ENCODE measurements at regions not wholly inside any gene's neighbourhood (a gene's known extent, or its start where the extent isn't known, plus 50 kb on each side); places are given as distances from the start of the nearest gene placed in this dataset.

DNA sequence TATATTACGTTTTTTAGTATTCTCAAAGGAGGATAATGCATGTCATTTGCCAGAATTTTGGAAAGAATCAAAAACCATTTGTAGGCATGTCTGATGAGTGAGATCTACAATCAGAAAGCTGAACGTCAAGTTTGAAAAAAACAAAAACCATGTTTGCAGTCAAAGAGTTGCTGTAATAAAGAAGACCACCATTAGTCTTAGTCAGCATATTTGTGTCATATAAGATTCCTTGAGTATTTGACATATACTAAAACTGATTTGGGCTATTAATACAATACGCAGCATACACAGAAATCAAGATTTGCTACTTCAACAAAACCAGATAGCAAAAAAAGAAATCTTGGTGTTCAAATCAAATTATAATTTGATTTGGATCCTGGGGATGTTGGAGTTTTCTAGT, 247.5 kb downstream of the SAMD5 start:
- DNase-seq (ENCODE audit: low read depth in 3 of 3, low spot score in 1 of 3) = no peak

GRCh38 chr6:147756891-147757290, 248.4 kb downstream of the SAMD5 start:
- no peak for DNase-seq (ENCODE audit: low read depth in 3 of 3, low spot score in 1 of 3)

DNA sequence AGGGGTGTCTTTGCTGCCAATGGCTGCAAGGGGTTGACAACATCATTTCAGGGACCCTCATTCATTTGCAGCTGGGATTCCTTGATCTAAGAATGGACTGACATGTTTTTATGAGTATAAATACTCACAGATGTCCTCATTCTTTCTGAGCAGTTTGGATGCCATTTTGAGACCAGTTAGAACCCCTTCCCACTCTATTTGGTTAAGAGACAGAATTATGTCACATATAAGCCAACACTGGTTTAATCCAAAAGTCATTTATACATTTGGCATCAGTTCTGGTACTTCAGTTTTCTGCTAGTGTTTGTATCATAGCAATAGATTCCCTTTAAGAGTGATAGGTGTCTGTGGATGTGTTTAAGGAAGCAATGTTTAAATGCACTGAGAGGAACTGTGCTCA, 248.8 kb downstream of the SAMD5 start:
- no peak for DNase-seq (ENCODE audit: low read depth in 3 of 3, low spot score in 1 of 3)

GRCh38 chr6:147758303-147758702, 249.8 kb downstream of the SAMD5 start:
- DNase-seq (ENCODE audit: low read depth in 3 of 3, low spot score in 1 of 3) = no peak

DNA sequence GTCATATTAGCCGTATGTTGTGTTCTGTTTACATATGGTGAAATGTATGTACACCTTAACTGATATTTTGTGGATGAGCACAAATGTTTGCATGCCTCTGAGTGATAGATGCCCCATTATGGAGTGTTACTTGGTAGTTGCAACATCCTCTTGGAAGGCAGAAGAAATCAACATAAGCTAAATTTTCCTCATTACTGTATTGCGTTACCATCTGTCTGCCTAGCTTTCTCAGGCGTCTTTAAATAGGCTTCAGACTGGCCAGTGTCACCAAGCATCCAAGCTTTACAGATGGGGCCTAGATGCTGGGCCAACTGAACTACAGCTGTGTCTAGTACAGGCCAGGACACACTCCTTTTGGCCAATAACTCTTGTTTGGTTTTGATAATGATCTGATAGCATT, 250.6 kb downstream of the SAMD5 start:
- DNase-seq (ENCODE audit: low read depth in 3 of 3, low spot score in 1 of 3) = no peak

- DNase-seq (ENCODE audit: low read depth in 3 of 3, low spot score in 1 of 3) = no peak
These were observed 251.0 kb downstream of the SAMD5 start for GRCh38 chr6:147759536-147759935.

DNA sequence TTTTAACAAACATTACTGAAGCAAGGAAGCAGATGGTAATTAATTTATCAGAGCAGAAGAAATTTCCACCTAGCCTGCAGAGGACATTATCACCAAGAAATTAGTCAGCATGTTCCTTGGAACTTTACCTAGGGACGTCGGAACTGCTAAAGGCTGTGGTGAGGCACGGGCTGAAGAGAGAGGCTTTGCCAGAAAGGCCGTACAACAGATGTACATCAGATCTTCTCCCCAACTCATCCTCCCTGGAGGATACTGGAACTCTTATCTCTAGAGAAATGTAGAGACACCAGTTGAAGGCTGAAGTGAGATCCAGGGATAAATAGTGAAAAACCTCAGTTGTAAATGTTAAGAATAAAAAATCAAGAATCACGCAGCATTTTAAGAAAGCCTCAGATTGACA, 257.1 kb downstream of the SAMD5 start:
- no peak for DNase-seq (ENCODE audit: low read depth in 3 of 3, low spot score in 1 of 3)

DNA sequence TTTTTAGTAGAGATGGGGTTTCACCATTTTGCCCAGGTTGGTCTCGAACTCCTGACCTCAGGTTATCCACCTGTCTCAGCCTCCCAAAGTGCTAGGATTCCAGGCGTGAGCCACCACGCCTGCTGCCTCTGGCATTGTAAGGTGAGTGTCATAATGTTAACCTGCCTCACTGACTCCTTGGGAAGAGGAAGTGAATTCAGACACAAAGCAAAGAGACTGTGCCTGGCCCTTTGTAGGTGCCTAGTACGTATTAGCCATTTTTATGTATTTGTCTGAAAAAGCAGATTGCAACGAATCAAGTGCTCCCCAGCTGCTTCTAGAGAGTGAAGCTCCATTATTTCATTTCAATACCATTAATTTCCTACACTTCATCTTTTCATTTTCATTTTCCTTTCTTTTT, 260.5 kb downstream of the SAMD5 start:
- no peak for DNase-seq (ENCODE audit: low read depth in 3 of 3, low spot score in 1 of 3)

DNA sequence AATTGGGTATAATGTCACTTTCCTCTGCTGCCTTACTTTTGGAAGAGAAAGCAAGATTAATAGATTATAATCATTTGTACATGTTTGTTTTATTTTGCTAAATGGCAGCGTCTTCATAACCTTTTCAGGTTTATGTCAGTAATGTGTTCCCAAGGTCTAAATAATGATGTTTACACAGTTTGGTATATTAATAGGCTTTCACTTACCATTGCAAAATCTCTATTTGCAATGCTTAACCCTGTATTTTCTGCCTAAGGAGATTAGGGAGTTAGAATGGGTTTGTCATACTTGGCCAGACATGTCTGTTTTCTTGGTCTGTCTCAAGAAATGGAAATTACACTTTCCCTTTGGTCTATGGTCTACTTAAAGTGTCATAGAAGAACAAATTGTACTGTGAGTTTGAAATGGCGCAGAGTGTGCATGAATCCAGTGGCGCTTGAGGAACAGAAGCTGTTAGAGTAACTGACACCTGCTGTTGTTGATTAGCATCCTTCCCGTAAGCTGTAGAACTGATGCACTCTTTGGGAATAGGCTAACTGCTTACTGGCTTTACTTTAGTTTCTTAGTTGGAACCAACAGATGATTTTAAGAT, 261.1 kb downstream of the SAMD5 start:
- DNase-seq (ENCODE audit: low read depth in 3 of 3, low spot score in 1 of 3) = no peak

DNA sequence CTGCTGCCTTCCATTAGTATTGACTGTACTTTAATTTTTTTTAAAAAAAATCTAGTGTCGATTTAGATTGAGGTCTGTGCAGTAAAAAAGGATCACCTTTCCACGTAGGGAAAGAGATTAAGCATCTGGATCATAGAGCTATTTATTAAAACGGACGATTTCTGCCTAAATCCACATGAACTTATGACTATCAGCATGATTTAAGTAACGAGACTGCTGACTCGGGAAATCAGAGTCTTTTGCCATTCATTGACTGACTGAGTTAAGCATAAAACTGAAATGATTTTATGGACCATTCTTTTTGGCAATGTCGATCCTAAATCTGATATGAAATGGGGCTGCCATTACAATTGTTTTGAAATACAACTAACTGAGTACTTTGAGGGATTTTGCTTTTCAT, 261.7 kb downstream of the SAMD5 start:
- no peak for DNase-seq (ENCODE audit: low read depth in 3 of 3, low spot score in 1 of 3)

DNA sequence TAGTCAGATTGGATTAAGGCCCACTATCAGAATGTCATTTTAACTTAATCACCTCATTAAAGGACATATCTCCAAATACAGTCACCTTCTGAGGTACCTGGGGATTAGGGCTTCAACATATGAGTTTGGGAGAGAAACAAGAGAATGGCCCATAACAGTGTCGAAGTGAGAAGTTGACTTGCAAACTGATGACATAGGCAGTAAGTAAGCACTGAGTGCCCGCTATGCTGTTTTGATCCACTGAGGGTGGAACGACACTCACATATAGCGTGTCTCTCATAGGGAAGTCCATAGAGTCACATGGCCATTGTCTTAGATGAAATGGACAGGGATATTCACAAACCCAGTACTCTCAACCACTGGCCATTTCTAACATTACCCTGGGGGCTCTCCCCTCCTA, 264.2 kb downstream of the SAMD5 start:
- no peak for DNase-seq (ENCODE audit: low read depth in 3 of 3, low spot score in 1 of 3)

DNA sequence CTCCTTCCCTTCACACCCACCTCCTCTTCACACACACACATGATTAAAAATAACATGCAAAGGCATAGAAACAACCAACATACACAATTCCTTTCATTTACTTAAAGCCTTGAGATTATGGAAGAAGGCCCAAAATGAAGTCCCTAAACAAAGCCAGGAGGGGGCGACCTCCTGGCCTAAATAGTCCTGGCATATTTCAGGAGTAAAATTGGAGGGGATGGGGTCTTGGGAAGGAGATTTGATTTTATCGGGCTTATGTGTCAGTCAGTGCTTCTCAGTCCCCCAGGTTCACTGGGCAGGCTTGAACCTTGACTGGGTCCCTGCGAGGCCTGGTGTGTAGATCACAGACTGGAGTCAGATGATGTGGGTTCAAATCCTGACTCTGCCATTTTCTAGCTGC, 266.4 kb downstream of the SAMD5 start:
- no peak for DNase-seq (ENCODE audit: low read depth in 3 of 3, low spot score in 1 of 3)

- DNase-seq (ENCODE audit: low read depth in 3 of 3, low spot score in 1 of 3) = no peak
These were observed 268.2 kb downstream of the SAMD5 start for GRCh38 chr6:147776631-147777213.

DNA sequence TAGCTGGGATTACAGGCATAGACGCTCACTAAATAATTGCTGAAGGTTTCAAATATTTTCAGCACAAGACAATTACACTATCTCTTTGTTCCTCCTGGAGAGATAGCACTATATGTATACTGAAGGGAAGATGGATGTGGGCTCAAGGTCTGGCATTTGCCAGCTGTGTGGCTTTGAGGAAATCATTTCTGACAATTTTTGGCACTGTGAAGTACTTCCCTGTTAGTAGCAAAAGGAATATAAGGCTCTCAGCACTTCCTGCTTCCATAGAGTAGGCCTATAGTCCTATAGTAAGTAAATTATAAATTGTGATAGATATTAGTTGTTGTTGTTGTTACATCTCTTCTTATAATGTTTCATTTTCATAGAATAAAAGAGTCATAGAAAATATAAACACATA, 271.1 kb downstream of the SAMD5 start:
- no peak for DNase-seq (ENCODE audit: low read depth in 3 of 3, low spot score in 1 of 3)

GRCh38 chr6:147782302-147782701, 273.8 kb downstream of the SAMD5 start:
- no peak for DNase-seq (ENCODE audit: low read depth in 3 of 3, low spot score in 1 of 3)

- no peak for DNase-seq (ENCODE audit: low read depth in 3 of 3, low spot score in 1 of 3)
These were observed 275.9 kb downstream of the SAMD5 start for GRCh38 chr6:147784371-147784770.

- DNase-seq (ENCODE audit: low read depth in 3 of 3, low spot score in 1 of 3) = no peak
These were observed 278.9 kb downstream of the SAMD5 start for GRCh38 chr6:147787417-147787816.

DNA sequence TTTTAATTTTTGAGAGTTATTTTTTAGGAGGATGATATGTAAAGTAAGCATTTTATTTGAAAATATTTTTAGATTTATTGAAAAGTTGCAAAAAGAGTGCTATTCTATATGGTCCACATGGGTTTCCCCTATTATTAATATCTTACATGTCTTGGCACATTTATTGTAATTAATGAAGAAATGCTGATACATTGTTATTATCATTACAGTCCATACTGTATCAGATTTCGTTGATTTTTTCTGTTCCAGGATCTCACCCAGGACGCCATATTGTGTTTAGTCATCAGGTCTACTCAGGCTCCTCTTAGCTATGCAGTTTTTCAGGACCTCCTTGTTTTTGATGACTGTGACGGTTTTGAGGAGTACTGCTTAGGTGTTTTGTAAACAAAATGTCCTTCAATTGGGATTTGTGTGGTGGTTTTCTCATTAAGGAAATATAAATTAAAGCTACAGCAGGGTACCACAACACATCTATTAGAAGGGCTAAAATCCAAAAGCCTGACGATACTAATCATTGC, 281.0 kb downstream of the SAMD5 start:
- DNase-seq (ENCODE audit: low read depth in 3 of 3, low spot score in 1 of 3) = no peak

DNA sequence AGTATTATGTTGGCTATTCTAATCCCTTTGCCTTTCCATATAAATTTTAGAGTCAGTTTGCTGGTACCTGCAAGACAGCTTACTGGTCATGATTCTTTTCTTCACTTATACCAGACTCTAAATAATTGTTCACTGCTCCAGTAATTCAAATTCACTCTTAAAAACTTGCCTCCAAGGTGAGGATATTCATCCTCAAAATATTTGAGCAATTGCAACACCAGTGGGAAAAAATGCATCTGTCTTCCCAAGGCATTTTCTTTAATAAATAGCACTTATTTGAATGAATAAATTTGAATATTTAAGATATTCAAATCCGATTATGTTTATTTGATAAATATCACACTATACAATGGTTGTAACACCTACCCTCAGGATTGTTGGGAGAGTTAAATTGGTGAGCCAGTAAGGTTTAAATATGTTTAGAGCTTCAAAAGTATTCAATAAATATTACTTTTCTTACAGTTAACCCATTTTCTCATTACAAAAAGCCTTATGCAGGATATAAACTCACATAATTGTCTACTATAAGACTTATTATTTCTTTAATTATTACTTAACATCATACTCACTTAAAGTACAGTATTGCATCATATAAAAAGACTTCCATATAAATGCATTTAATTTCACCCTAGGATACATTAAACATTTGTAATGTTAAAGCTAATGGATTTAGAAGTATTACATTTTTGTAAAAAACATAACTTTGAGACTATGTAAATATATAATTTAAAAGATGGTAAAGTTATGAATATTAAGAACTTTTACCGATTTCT, 285.6 kb downstream of the SAMD5 start:
- DNase-seq (ENCODE audit: low read depth in 3 of 3, low spot score in 1 of 3) = no peak

DNA sequence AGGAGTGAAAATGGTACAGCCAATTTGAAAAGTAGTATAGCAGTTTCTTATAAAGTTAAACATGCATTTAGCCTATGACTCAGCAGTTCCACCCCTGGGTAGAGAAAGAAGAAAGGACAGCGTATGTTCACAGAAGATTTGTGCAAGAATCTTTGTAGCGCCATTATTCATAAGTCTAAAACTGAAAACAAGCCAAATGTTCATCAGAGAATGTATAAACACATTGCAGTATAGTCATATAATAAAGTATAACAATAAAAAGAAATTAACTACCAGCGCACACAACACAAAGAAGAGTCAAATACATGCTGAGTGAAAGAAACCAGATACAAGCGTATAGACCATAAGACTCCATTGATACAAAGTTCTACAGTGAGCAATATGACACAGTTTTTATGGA, 294.0 kb downstream of the SAMD5 start:
- no peak for DNase-seq (ENCODE audit: low read depth in 3 of 3, low spot score in 1 of 3)

GRCh38 chr6:147805155-147805554, 296.7 kb downstream of the SAMD5 start:
- DNase-seq (ENCODE audit: low read depth in 3 of 3, low spot score in 1 of 3) = no peak

DNA sequence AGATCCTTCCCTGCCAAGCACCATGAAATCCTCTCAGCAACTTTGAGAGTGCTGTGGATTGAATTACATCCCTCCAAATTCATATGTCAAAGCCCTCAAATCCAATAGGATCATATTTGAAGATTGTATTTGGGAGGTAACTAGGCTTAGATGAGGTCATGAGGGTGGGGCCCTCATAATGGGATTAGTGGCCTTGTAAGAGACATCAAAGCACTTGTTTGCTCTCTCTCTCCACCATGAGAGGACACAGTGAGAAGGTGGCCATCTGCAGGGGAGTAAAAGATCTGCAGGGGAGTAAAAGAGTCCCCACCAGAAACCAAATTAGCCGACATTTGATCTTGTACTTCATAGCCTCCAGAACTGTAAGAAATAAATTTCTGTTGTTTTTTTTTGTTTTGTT, 298.2 kb downstream of the SAMD5 start:
- no peak for DNase-seq (ENCODE audit: low read depth in 3 of 3, low spot score in 1 of 3)

GRCh38 chr6:147808640-147809039, 300.1 kb downstream of the SAMD5 start:
- DNase-seq (ENCODE audit: low read depth in 3 of 3, low spot score in 1 of 3) = no peak
